ENCODE measurements at regions not wholly inside any gene's neighbourhood (a gene's known extent, or its start where the extent isn't known, plus 50 kb on each side); places are given as distances from the start of the nearest gene placed in this dataset.

DNA sequence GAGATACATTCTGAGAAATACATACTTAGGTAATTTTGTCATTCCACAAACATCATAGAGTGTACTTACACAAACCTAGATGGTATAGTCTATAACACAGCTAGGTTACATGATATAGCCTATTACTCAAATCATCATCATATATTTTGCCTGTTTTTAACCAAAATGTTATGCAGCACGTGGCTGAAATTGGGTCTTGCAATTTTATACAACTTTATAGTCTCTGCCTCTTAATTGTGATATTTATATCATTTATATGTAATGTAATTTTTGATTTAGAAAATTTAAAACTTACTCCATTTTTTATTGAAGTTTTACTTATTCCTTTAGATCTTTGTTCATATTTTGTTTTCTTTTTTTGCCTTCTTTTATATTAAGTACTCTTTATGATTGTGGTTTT is 350.7 kb upstream of the DCN start:
- H3K27ac ChIP-seq: no peak overlapping the region
- TF ChIP-seq CTCF (conservative IDR thresholded peaks at IDR 0.05): no peak
- TF ChIP-seq ZFX (IDR thresholded peaks at IDR 0.05): no peak

DNA sequence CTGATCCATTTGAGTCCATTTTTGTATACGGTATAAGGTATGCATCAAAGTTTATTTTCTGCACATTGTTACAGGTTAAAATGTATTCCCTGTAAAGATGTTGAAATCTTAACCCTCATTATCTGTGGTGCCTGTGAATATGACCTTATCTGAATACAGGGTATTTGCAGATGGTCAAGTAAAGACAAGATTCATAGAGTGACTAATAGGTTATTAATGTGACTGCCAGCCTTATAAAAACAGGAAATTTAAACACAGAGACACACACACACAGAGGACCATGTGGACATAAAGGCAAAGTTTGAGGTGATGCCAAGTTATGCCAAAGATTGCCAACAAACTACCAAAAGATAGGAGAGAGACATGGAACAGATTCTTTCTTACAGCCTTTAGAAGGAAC is 347.2 kb upstream of the DCN start:
- H3K27ac ChIP-seq: no peak overlapping the region
- TF ChIP-seq CTCF (conservative IDR thresholded peaks at IDR 0.05) (no peak), ZFX (IDR thresholded peaks at IDR 0.05) (no peak)

DNA sequence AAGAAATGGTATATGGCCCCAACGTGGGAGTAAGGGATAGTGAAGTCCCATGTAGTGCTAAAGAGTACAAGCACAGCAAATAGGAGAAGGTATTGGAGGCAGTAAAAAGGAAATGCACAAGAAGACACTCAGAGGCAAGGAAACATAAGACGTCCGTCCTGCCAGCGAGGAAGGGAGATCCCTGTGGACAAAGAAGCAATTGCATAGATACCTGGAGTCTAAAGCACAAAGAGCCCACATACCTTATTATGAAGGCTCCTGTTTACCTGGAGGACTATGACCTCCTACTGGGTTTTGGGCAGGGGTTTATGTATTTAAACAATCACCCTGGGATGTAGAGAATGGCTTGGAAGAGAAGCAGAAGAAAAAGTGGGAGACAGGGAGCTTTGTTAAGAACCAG is 341.2 kb upstream of the DCN start:
- TF ChIP-seq CTCF (conservative IDR thresholded peaks at IDR 0.05): no peak
- H3K27ac ChIP-seq: no peak overlapping the region

DNA sequence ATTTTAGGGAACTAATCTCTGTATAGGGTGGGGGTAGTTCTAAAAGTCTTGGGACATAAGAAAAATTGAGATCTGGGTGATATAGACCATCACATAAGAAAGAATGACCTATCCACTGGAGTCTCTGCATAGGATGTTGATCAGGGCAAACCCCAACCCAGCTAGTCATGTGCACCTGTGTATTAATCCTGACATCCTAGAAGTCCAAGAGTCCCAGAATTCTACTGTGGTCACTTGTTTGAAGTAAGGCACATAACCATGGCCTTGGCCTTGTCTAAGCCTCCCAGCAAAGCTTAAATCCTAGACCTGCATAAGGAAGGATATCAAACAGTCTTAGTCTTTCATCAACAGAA is 334.1 kb upstream of the DCN start:
- TF ChIP-seq CTCF (conservative IDR thresholded peaks at IDR 0.05): no peak
- TF ChIP-seq ZFX (IDR thresholded peaks at IDR 0.05): no peak
- no peak overlapping the region for H3K27ac ChIP-seq

DNA sequence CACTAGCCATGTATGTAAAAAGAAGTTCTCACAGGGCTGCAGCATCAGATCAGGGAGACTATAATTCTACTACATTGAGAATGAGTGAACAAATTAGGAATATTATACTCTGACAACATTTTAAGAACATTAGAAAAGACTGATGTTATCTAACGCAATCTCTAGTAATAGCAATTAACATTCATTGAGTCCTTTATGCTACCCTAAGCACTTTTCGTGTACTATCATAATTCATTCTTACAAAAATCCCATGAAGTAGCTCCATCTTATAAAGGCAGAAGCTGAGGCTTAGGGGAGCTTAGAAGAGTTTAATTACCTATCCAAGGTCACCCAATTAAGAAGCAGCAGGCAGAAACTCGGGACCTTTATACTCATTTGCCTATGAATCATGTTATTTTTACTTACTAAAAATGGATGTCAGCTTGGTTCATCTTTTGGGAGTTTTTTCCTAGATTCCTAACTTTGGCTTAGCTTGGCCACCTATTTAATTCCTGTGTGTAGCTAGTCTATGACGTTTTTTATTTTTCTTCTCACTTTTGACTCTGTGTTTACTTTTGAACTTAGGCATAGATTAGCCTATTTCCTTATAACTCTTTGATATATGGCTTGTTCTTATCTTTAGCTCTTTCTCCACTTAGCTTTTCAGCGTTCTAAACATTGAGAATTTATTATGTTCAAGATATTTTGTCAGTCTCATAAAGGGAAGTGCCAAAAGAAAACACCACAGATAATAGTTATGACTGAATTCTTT is 333.5 kb upstream of the DCN start:
- H3K27ac ChIP-seq: no peak overlapping the region
- no peak for TF ChIP-seq CTCF (conservative IDR thresholded peaks at IDR 0.05)

GRCh38 chr12:91513313-91513712 is 330.7 kb upstream of the DCN start:
- TF ChIP-seq CTCF (conservative IDR thresholded peaks at IDR 0.05) (no peak), ZFX (IDR thresholded peaks at IDR 0.05) (no peak)

GRCh38 chr12:91511795-91512420 is 329.3 kb upstream of the DCN start:
- TF ChIP-seq CTCF (conservative IDR thresholded peaks at IDR 0.05) (no peak), ZFX (IDR thresholded peaks at IDR 0.05) (no peak)
- no peak overlapping the region for H3K27ac ChIP-seq

More at GRCh38 chr12:91513313-91513712, 330.7 kb upstream of the DCN start:
- H3K27ac ChIP-seq: no peak overlapping the region
